T1000 (cell line): ENCODE measurements at regions not wholly inside any gene's neighbourhood (a gene's known extent, or its start where the extent isn't known, plus 50 kb on each side); places are given as distances from the start of the nearest gene placed in this dataset.

Source experiments
- DNase-seq: peaks from one replicate; lab custom pipeline; 2025; ENCODE audit warnings: mixed read lengths; lab: John Stamatoyannopoulos, UW

- no peak for DNase-seq
These were observed 77.1 kb upstream of the BCL6 start for GRCh38 chr3:187822402-187822801.

DNA sequence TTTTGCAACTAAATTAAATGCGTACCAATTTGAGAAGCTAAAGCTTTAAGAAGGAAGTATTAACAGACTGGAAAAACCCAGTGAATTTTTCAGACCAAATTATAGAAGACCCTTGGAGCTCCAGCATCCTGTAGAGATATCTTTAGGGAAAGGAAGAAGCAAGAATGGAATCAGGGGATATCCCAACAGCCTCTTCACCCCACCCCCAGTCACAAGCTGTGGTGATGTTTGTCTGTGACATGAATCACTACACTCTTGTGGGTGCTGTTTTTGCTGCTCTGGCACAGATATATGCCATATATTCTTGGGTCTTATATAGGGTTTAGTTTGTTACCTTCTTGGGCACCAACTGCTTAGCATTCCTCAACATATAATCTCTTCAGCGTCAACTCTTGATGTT lies 78.5 kb upstream of the BCL6 start:
- DNase-seq = no peak

DNA sequence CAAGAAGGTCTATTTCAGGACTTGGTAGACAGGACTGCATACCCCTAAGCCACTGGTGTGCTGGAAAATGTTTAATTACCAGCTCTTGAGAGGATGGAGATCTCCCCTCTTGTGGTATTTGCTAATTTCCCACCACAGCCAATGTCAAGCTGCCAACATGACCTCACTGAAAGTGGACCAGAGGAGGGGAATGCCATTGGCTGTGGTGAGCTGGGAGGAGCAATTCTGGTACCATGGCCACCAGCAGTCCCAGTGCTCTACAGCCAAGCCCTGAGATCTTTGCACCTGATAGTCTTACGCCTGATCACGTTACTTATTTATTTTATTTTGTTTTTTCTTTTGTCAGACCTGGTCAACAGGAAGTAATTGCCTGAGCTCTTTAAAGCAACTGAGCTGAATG lies 82.5 kb upstream of the BCL6 start:
- DNase-seq = no peak

GRCh38 chr3:187828579-187829452 lies 83.5 kb upstream of the BCL6 start:
- no peak for DNase-seq

DNA sequence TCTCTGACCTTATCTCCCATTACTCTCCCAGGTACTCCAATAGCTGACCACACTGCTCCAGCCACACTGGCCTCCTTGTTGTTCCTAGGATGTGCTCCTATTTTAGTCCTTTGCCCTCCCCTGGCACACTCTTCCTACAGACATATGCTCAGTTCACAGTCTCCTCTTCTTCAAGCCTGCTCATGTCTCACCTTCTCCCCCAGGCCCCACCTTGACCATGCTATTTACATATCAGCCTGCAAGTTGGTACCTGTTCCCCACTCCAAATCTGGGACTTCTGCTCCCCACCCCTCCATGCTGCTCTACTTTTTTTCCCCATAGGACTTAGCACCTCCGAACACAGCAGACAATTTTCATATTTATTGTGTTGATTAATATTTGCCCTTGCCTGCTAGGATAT lies 84.9 kb upstream of the BCL6 start:
- DNase-seq = no peak

DNA sequence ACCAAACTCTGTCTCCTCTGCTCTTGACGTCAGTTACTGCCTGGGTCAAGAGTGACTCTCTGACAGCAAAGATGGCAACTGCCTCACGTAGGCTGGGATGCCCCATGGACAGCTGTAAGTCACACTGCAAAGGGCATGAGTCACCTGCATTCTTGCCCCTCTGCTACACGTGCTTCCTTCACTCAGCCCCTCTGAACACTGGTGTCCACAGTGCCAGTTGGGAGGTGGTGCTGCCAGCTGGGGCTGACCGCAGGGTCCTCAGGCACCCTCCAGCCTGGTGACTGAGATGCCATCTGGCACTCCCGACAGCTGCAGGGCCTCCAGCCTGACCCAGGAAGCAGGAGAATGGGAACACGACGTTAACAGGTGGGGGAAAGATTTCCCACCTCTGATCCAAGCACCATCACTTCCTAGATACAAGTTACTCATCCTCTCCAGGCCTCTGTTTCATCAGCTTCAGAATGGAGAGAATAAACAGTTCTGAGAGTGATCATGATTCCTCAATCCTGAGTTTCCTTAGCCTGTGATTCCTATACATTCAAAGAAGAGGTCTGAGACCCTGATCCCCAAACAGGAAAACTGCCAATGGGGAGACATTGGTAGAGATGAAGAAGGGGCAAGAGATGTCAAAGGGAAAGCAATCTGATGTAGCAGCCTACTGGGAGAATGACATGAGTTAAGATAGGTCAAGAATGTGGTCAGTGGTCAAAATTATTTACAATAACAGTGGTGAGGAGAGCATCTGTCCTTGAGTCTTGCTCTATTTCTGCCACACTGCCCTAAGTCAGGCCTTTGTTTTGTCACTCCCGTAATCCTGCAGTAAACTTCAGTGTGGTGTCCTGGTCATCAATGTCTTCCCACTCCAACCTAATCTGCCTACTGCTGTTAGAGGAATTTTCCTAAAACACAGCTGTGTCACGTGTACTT lies 86.1 kb upstream of the BCL6 start:
- no peak for DNase-seq

DNA sequence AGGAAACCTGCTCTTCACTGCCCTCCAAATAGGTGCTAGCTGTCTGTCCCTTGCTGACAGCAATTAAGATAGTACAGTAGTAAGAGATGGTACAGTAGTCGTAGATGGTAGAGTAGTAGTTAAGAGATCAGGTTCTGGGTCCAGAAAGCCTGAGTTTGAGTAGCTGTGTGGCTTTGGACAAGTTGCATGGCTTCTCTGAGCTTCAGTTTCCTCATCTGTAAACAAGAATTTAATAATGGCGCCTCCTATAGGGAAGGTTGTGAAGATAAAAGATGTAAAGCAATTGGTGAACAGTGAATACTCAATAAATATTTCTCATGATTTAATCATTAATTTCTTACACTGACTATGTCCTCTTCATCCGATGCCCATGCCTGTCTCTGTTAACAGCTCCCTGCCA lies 86.9 kb upstream of the BCL6 start:
- no peak for DNase-seq

DNA sequence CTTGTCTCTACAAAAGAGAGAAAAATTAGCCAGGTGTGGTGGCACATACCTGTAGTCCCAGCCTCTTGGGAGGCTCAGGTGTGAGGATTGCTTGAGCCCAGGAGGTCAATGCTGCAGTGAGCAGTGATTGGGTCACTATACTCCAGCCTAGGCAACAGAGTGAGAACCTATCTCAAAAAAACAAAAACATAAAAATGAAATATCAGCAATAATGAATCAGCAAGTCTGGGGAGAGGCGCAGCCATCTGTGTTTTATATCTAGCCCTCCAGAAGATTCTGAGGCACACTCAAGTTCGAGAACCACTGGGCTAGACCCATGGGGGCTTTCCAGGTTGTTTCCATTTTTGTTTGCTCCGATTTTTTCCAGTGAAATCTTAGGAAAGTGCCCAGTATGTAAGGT lies 88.1 kb upstream of the BCL6 start:
- DNase-seq = no peak

DNA sequence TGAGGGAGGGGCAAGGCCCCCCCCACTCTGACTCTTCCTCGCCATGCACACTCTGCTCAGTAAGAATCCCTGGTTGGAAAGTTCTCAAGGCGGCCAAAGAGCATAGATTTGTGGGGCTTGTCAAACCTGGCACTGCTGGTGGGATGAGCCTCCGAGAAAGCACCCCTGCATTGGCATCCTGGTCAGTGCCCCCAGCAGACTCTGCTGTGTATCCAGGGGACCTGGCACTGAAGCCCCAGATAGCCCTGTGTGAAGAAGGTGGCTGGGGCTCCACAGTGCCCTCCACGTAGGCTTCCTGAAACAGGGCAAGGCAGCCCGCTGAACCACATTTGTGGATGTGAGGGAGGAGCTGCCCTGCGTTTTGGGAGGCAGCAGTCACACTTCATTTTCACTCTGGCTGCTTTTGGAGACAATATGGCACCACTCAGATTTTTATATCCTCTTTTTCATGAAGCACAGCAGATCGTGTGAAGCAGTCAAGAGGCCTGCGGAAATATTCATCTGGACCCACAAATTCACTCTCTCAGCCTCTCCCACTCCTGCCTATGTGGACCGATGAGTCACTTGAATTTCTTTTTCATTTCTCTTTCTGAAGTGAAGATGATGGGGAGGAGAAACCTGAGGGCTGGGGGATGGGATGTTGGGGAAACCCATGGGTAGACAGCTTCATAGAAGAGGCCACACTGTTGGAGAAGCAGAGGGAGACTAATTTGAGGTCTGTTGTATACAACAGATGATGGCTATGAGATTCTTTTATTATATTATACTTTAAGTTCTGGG lies 88.7 kb upstream of the BCL6 start:
- no peak for DNase-seq

DNA sequence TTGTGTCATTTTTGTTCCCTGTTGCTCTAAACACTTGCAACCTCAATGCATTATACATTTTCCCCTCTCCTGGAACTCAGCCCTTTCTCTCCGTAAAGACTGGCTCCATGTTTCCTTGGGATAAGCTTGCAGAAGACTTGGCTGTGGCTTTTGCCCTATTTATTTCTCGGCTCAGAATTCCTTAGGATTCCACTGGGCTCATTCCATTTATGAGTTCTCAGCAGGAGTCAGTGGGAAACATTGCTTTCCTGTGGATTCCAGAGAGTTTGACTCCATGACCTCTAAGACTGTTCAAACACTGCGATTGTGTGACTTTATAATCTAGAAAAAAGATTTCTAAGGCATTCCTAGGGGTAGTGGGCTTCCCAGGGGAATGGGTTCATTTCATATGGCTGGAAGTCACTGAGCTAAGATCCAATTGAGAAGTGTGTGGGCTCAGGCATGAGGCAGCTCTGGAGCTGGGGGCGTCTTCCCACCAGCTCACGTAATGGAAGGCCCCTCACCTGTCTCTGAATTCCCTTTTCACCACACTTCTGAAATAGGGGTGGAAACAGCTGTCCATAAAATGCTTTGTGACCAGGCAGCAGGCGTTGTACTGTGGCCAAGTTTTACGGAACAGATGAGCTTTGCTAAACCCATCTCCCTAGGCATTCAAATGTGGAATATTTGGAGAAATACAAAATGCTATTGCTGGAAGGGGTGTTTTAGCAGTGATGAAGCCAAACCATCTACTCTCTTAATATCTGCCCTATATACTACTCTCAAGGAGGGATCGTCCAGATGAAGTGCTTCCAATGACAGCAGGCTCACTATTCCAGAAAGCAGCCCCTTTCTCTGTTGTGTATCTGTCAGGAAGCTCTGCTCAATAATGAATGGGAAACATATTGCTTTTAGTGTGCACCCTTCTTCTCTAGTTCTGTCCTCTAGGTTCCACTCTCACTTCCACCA lies 91.8 kb upstream of the BCL6 start:
- no peak for DNase-seq

GRCh38 chr3:187838016-187838540 lies 92.8 kb upstream of the BCL6 start:
- no peak for DNase-seq

DNA sequence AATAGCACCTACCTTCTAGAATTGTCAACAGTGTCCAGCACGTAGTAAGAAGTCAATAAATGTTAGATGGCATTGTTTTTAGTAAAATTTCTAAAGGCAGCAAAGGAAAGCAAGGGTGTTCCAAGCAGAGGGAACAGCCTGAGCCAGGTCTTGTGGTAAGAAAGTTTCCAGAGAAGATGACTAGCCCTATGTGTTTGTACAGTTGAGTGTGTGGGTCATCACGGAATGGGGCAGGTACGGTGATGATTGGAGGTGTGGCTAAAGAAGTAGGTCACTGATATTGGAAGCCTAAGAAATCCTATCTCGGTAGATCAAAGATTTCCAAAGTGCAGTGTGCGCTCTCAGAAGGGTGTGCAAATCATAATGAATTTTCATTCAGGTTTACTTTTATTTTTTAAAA lies 94.2 kb upstream of the BCL6 start:
- DNase-seq = no peak

- no peak for DNase-seq
These were observed 95.6 kb upstream of the BCL6 start for GRCh38 chr3:187840856-187841255.

- DNase-seq = peak; percentile 71
These were observed 96.3 kb upstream of the BCL6 start for GRCh38 chr3:187841560-187841959.

GRCh38 chr3:187843654-187844053 lies 98.4 kb upstream of the BCL6 start:
- DNase-seq = no peak

- DNase-seq = no peak
These were observed 99.4 kb upstream of the BCL6 start for GRCh38 chr3:187844708-187845107.

GRCh38 chr3:187845826-187846225 lies 100.6 kb upstream of the BCL6 start:
- no peak for DNase-seq

DNA sequence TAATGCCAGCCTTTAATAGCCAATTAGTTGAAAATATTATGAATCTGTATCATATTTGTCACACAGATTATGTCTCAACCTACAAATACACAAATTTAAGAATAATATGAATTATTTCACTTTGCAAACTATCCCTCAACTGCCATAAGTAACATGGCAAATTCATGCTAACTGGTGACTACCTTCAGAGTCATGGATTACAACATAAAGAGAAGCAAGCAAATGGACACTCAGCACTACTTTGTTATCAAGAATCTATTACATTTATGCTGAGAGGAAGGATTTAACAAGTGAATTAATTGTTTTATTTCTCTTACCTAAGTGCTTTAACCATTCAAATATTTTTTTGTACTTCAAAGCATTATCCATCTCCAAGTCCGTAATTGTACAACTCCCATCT lies 103.1 kb upstream of the BCL6 start:
- DNase-seq = no peak

DNA sequence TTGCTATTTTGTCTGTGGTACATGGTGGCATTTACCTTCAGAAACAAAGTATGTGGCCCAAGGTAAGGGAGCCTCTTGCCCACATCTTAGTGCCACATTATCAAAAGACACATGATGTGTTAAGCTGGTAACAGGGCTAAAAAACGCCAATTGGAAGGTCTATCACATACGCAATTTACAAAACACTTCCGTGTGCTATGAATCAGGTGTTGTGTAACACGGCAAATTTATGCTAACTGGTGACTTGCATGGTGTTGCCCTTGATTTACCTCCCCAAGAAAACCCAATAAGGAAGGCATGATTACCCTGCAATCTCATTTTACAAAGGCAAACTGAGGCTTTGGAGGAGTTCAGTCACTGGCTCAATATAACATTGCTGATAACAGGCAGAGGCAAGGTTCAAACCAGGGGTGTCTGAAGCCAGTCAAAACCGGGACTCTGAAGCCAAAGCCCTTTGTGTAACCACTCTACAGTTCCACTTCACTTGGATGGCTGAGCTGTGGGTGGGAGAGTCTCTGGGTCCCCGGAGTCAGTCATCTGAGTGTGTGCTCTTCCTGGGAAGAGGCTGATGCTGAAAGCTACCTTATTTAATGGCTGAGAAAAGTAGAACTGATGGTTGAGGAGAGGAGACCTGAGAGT lies 103.9 kb upstream of the BCL6 start:
- DNase-seq = no peak

- no peak for DNase-seq
These were observed 105.1 kb upstream of the BCL6 start for GRCh38 chr3:187850258-187850921.
